ENCODE measurements at regions not wholly inside any gene's neighbourhood (a gene's known extent, or its start where the extent isn't known, plus 50 kb on each side); places are given as distances from the start of the nearest gene placed in this dataset.

DNA sequence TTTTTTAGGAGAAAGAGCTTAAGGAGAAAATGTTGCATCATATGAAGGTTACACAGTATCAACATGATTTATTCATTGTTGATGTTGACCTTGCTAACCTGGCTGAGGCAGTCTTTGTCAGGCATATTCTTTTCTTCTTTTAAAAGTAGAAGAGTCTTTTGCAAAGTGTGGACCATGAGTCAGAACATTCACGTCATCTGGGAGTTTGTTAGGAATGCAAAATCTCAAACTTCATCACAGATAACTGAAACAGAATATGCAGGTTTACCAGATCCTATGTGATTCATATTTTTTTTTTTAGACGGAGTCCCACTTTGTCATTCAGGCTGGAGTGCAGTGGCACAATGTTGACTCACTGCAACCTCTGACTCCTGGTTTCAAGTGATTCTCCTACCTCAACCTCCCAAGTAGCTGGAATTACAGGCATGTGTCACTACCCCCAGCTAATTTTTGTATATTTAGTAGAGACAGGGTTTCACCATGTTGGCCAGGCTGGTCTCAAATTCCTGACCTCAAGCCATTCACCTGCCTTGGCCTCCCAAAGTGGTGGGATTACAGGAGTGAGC is 530.4 kb upstream of the BTBD3 start:
- Histone ChIP-seq H3K9me3 (no peaks in the 10 kb centered on the region), H3F3A (replicated peaks; ENCODE audit: insufficient read depth) (peaks cover 7% of the 10 kb centered on the region), H3K27ac (ENCODE audit: low read depth in 2 of 2, low read length in 1 of 2) (peak overlapping the region in 1 of 2 experiments; percentile 44; a peak in 2 of 4 replicates), H3K27me3 (ENCODE audit: insufficient read depth) (no peaks in the 10 kb centered on the region), H4K20me1 (ENCODE audit: insufficient read depth) (no peaks in the 10 kb centered on the region), H3K4me1 (ENCODE audit: control insufficient read depth in 1 of 2, insufficient read depth in 2 of 2, low read depth in 1 of 2, low read length in 1 of 2) (no peaks in the 10 kb centered on the region), H3K79me2 (ENCODE audit: insufficient read depth) (no peaks in the 10 kb centered on the region), H3K9me2 (no peaks in the 10 kb centered on the region), H3K36me3 (replicated peaks in 1 of 2; ENCODE audit: control insufficient read depth in 1 of 2, insufficient read depth in 2 of 2, low read length in 1 of 2) (no peaks in the 10 kb centered on the region), H3K4me3 (ENCODE audit: low read depth in 2 of 2, low read length in 1 of 2) (no peak overlapping the region), H3K9ac (no peak overlapping the region), H2AFZ (ENCODE audit: low read depth) (peak overlapping the region; percentile 9; the same call in 1 of the 2 replicates), H3K4me2 (no peak overlapping the region)
- ChIA-PET POLR2A (no interaction called here), CTCF (no interaction called here)
- DNase-seq = no peak
- 3% methylated on average over 2 of the region's 2 CpGs for WGBS (ENCODE audit: low lambda C conversion rate)
- TF ChIP-seq FOXM1 (IDR thresholded peaks at IDR 0.05; ENCODE audit: low read depth) = no peak
- TF ChIP-seq RFX5 (IDR thresholded peaks at IDR 0.05; ENCODE audit: low read length) = no peak
- TF ChIP-seq MXI1 (IDR thresholded peaks at IDR 0.05; ENCODE audit: low read depth, low read length) = no peak
- TF ChIP-seq ELF1 (IDR thresholded peaks at IDR 0.05) = no peak
- no peak for TF ChIP-seq POLR2AphosphoS5 (IDR thresholded peaks at IDR 0.05; ENCODE audit: low read depth, low read length)
- TF ChIP-seq JUND (IDR thresholded peaks at IDR 0.05) = peak; percentile 27
- TF ChIP-seq TEAD4 (IDR thresholded peaks at IDR 0.05; ENCODE audit: borderline replicate concordance, insufficient read depth) = no peak
- no peak for TF ChIP-seq NFIC (IDR thresholded peaks at IDR 0.05; ENCODE audit: borderline replicate concordance)
- TF ChIP-seq, protein P1, sequence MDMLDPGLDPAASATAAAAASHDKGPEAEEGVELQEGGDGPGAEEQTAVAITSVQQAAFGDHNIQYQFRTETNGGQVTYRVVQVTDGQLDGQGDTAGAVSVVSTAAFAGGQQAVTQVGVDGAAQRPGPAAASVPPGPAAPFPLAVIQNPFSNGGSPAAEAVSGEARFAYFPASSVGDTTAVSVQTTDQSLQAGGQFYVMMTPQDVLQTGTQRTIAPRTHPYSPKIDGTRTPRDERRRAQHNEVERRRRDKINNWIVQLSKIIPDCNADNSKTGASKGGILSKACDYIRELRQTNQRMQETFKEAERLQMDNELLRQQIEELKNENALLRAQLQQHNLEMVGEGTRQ (IDR thresholded peaks at IDR 0.05; ENCODE audit: borderline replicate concordance, low read depth, low read length) = no peak
- TF ChIP-seq RCOR1 (IDR thresholded peaks at IDR 0.05; ENCODE audit: low read length) = no peak
- no peak for TF ChIP-seq EP300 (IDR thresholded peaks at IDR 0.05; ENCODE audit: borderline replicate concordance in 1 of 2, low read depth in 1 of 2, low read length in 1 of 2)
- TF ChIP-seq REST (IDR thresholded peaks at IDR 0.05; ENCODE audit: low read depth, low read length) = no peak
- TF ChIP-seq TAF1 (IDR thresholded peaks at IDR 0.05; ENCODE audit: borderline replicate concordance, low read depth, low read length) = no peak
- TF ChIP-seq EZH2phosphoT487 (IDR thresholded peaks at IDR 0.05; ENCODE audit: borderline replicate concordance, low read depth) = no peak
- TF ChIP-seq, protein P2, sequence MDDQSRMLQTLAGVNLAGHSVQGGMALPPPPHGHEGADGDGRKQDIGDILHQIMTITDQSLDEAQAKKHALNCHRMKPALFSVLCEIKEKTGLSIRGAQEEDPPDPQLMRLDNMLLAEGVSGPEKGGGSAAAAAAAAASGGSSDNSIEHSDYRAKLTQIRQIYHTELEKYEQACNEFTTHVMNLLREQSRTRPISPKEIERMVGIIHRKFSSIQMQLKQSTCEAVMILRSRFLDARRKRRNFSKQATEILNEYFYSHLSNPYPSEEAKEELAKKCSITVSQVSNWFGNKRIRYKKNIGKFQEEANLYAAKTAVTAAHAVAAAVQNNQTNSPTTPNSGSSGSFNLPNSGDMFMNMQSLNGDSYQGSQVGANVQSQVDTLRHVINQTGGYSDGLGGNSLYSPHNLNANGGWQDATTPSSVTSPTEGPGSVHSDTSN (IDR thresholded peaks at IDR 0.05) = 0 out of 2 replicates have a peak, but pooled peaks have one; percentile 25
- TF ChIP-seq GABPA (IDR thresholded peaks at IDR 0.05; ENCODE audit: low read depth) = no peak
- TF ChIP-seq YY1 (IDR thresholded peaks at IDR 0.05; ENCODE audit: low read depth) = no peak
- TF ChIP-seq RAD21 (IDR thresholded peaks at IDR 0.05; ENCODE audit: low read length) = no peak
- no peak for TF ChIP-seq RXRA (IDR thresholded peaks at IDR 0.05; ENCODE audit: borderline replicate concordance, low read depth)
- TF ChIP-seq, protein P3, sequence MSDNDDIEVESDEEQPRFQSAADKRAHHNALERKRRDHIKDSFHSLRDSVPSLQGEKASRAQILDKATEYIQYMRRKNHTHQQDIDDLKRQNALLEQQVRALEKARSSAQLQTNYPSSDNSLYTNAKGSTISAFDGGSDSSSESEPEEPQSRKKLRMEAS (IDR thresholded peaks at IDR 0.05; ENCODE audit: low read depth) = no peak
- TF ChIP-seq TCF12 (IDR thresholded peaks at IDR 0.05) = peak; percentile 43
- no peak for TF ChIP-seq MEF2A (IDR thresholded peaks at IDR 0.05; ENCODE audit: borderline replicate concordance, low read depth)
- no peak for TF ChIP-seq GATA2 (CRISPR knock-in tag; IDR thresholded peaks at IDR 0.05)
- TF ChIP-seq USF1 (IDR thresholded peaks at IDR 0.05; ENCODE audit: borderline replicate concordance, low read depth) = no peak
- TF ChIP-seq FOSL2 (IDR thresholded peaks at IDR 0.05; ENCODE audit: borderline replicate concordance, low read depth) = peak; percentile 43; the same call in 1 of the 2 replicates
- TF ChIP-seq SIN3A (IDR thresholded peaks at IDR 0.05; ENCODE audit: borderline replicate concordance, low read depth, low read length) = no peak
- TF ChIP-seq, protein P4, sequence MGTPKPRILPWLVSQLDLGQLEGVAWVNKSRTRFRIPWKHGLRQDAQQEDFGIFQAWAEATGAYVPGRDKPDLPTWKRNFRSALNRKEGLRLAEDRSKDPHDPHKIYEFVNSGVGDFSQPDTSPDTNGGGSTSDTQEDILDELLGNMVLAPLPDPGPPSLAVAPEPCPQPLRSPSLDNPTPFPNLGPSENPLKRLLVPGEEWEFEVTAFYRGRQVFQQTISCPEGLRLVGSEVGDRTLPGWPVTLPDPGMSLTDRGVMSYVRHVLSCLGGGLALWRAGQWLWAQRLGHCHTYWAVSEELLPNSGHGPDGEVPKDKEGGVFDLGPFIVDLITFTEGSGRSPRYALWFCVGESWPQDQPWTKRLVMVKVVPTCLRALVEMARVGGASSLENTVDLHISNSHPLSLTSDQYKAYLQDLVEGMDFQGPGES (IDR thresholded peaks at IDR 0.05; ENCODE audit: low read depth, low read length) = no peak
